ENCODE measurements at regions not wholly inside any gene's neighbourhood (a gene's known extent, or its start where the extent isn't known, plus 50 kb on each side); places are given as distances from the start of the nearest gene placed in this dataset.

GRCh38 chr14:77985211-77985615 lies 185.0 kb upstream of the NRXN3 start:
- Histone ChIP-seq H3K36me3 (ENCODE audit: control insufficient read depth in 5 of 5, insufficient read depth in 5 of 5, low read length in 5 of 5) (no peaks in the 10 kb centered on the region), H3K9ac (ENCODE audit: low read length in 5 of 5) (no peak overlapping the region), H3K9me3 (ENCODE audit: control insufficient read depth in 5 of 5, low read length in 5 of 5) (no peaks in the 10 kb centered on the region), H3K4me3 (ENCODE audit: low read depth in 1 of 5, low read length in 5 of 5) (no peak overlapping the region), H3K27me3 (ENCODE audit: control insufficient read depth in 5 of 5, insufficient read depth in 4 of 5, low read length in 5 of 5) (peaks cover 0 to 3% (median 0%) of the 10 kb centered on the region in 5 donors), H3K27ac (ENCODE audit: low read depth, low read length) (no peak overlapping the region), H3K4me1 (ENCODE audit: control insufficient read depth in 5 of 5, insufficient read depth in 5 of 5, low read length in 5 of 5) (peaks cover 7 to 38% (median 35%) of the 10 kb centered on the region in 5 donors)

- Histone ChIP-seq H3K27ac (ENCODE audit: low read depth, low read length) (no peak overlapping the region), H3K27me3 (ENCODE audit: control insufficient read depth in 5 of 5, insufficient read depth in 4 of 5, low read length in 5 of 5) (no peaks in the 10 kb centered on the region), H3K4me3 (ENCODE audit: low read depth in 1 of 5, low read length in 5 of 5) (no peak overlapping the region), H3K9ac (ENCODE audit: low read length in 5 of 5) (no peak overlapping the region), H3K9me3 (ENCODE audit: control insufficient read depth in 5 of 5, low read length in 5 of 5) (no peaks in the 10 kb centered on the region), H3K4me1 (ENCODE audit: control insufficient read depth in 5 of 5, insufficient read depth in 5 of 5, low read length in 5 of 5) (peaks cover 7 to 29% (median 24%) of the 10 kb centered on the region in 5 donors), H3K36me3 (ENCODE audit: control insufficient read depth in 5 of 5, insufficient read depth in 5 of 5, low read length in 5 of 5) (no peaks in the 10 kb centered on the region)
Measured at GRCh38 chr14:77986773-77987172, 183.4 kb upstream of the NRXN3 start.

GRCh38 chr14:77988096-77988870 lies 181.9 kb upstream of the NRXN3 start:
- Histone ChIP-seq H3K9ac (ENCODE audit: low read length in 5 of 5) (peak overlapping the region in 1 of 5 donors; percentile 37), H3K27me3 (ENCODE audit: control insufficient read depth in 5 of 5, insufficient read depth in 4 of 5, low read length in 5 of 5) (no peaks in the 10 kb centered on the region), H3K4me3 (ENCODE audit: low read depth in 1 of 5, low read length in 5 of 5) (no peak overlapping the region), H3K27ac (ENCODE audit: low read depth, low read length) (peak overlapping the region; percentile 89), H3K4me1 (ENCODE audit: control insufficient read depth in 5 of 5, insufficient read depth in 5 of 5, low read length in 5 of 5) (peaks cover 7 to 29% (median 24%) of the 10 kb centered on the region in 5 donors), H3K36me3 (ENCODE audit: control insufficient read depth in 5 of 5, insufficient read depth in 5 of 5, low read length in 5 of 5) (no peaks in the 10 kb centered on the region), H3K9me3 (ENCODE audit: control insufficient read depth in 5 of 5, low read length in 5 of 5) (no peaks in the 10 kb centered on the region)

DNA sequence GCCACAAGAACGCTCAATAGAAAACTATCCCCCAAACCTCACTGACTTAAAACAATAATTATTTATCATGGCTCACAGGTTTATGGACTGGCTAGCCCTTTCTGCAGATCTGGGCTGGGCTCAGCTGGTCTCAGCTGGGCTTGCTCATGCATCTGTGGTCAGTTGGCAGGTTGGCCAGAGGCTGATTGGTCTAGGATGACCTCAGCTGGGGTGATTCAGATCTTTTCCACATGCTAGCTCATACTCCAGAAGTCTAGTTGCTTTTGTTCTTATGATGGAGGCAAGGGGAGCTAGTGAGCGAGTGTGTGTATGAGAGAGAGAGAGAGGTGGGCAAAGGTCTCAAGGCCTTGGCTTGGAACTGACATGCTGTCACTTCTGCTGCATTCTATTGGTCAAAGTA lies 181.2 kb upstream of the NRXN3 start:
- peaks cover 7 to 29% (median 24%) of the 10 kb centered on the region in 5 donors for H3K4me1 ChIP-seq (ENCODE audit: control insufficient read depth in 5 of 5, insufficient read depth in 5 of 5, low read length in 5 of 5)
- no peak overlapping the region for H3K4me3 ChIP-seq (ENCODE audit: low read depth in 1 of 5, low read length in 5 of 5)
- H3K27me3 ChIP-seq (ENCODE audit: control insufficient read depth in 5 of 5, insufficient read depth in 4 of 5, low read length in 5 of 5): no peaks in the 10 kb centered on the region
- no peaks in the 10 kb centered on the region for H3K9me3 ChIP-seq (ENCODE audit: control insufficient read depth in 5 of 5, low read length in 5 of 5)
- H3K27ac ChIP-seq (ENCODE audit: low read depth, low read length): peak overlapping the region; percentile 89
- H3K36me3 ChIP-seq (ENCODE audit: control insufficient read depth in 5 of 5, insufficient read depth in 5 of 5, low read length in 5 of 5): no peaks in the 10 kb centered on the region
- peak overlapping the region in 2 of 5 donors; percentile 35 to 37 for H3K9ac ChIP-seq (ENCODE audit: low read length in 5 of 5)

DNA sequence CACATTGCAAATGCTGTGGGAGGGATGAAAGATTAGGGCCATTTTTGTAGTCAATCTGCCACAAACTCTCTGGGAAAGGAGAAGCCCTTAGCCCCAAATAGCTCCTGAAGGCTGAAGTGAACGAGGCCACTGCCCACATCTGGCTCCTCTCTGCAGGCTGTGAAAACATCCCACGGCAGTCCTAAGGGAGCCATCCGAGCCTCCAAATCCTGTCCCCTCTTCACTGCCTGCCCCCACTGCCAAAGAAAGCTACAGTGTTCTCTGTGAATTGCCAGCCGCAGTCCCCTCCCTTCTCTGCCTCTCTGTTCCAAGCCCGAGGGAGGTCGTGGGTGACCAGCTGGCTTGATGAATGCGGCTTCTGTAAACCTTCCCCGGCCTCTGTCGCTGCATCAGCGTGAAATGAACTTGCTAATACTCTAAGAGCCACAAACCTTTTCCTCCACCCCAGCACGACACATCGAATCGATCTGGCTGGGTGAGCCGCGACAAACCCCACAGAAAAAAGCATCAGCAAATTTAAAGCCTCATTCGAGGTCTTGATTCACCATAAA lies 180.7 kb upstream of the NRXN3 start:
- Histone ChIP-seq H3K36me3 (ENCODE audit: control insufficient read depth in 5 of 5, insufficient read depth in 5 of 5, low read length in 5 of 5) (no peaks in the 10 kb centered on the region), H3K4me3 (ENCODE audit: low read depth in 1 of 5, low read length in 5 of 5) (peak overlapping the region in 1 of 5 donors; percentile 22), H3K9ac (ENCODE audit: low read length in 5 of 5) (peak overlapping the region in 2 of 5 donors; percentile 5 to 35), H3K27ac (ENCODE audit: low read depth, low read length) (peak overlapping the region; percentile 89), H3K4me1 (ENCODE audit: control insufficient read depth in 5 of 5, insufficient read depth in 5 of 5, low read length in 5 of 5) (peaks cover 7 to 29% (median 24%) of the 10 kb centered on the region in 5 donors), H3K27me3 (ENCODE audit: control insufficient read depth in 5 of 5, insufficient read depth in 4 of 5, low read length in 5 of 5) (no peaks in the 10 kb centered on the region), H3K9me3 (ENCODE audit: control insufficient read depth in 5 of 5, low read length in 5 of 5) (no peaks in the 10 kb centered on the region)

DNA sequence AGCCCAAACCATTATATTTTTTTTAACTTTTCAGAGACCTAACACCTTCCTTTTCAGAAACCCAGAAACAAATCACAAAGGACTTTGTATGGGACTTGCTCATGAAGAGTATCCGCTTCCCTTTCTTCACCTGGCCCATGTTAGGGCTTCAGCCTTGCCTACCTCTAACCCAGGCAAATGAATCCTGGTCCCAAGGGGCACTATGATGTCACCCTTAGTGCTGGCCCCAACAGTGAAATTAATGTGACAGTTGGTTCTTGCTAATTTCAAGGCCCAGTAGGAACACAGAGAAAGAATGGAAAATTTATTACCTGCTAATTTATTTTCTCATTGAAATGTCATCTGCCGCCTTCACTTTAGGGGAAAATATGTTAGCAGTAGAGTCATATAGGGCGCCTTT lies 179.8 kb upstream of the NRXN3 start:
- Histone ChIP-seq H3K9me3 (ENCODE audit: control insufficient read depth in 5 of 5, low read length in 5 of 5) (no peaks in the 10 kb centered on the region), H3K4me1 (ENCODE audit: control insufficient read depth in 5 of 5, insufficient read depth in 5 of 5, low read length in 5 of 5) (peaks cover 7 to 25% (median 24%) of the 10 kb centered on the region in 5 donors), H3K27me3 (ENCODE audit: control insufficient read depth in 5 of 5, insufficient read depth in 4 of 5, low read length in 5 of 5) (no peaks in the 10 kb centered on the region), H3K4me3 (ENCODE audit: low read depth in 1 of 5, low read length in 5 of 5) (no peak overlapping the region), H3K36me3 (ENCODE audit: control insufficient read depth in 5 of 5, insufficient read depth in 5 of 5, low read length in 5 of 5) (no peaks in the 10 kb centered on the region), H3K9ac (ENCODE audit: low read length in 5 of 5) (no peak overlapping the region), H3K27ac (ENCODE audit: low read depth, low read length) (peak overlapping the region; percentile 89)

- H3K4me3 ChIP-seq (ENCODE audit: low read depth in 1 of 5, low read length in 5 of 5): no peak overlapping the region
- H3K36me3 ChIP-seq (ENCODE audit: control insufficient read depth in 5 of 5, insufficient read depth in 5 of 5, low read length in 5 of 5): no peaks in the 10 kb centered on the region
- H3K9me3 ChIP-seq (ENCODE audit: control insufficient read depth in 5 of 5, low read length in 5 of 5): no peaks in the 10 kb centered on the region
- no peak overlapping the region for H3K27ac ChIP-seq (ENCODE audit: low read depth, low read length)
- H3K27me3 ChIP-seq (ENCODE audit: control insufficient read depth in 5 of 5, insufficient read depth in 4 of 5, low read length in 5 of 5): no peaks in the 10 kb centered on the region
- peaks cover 7 to 25% (median 24%) of the 10 kb centered on the region in 5 donors for H3K4me1 ChIP-seq (ENCODE audit: control insufficient read depth in 5 of 5, insufficient read depth in 5 of 5, low read length in 5 of 5)
- no peak overlapping the region for H3K9ac ChIP-seq (ENCODE audit: low read length in 5 of 5)
Measured at GRCh38 chr14:77991128-77991772, 178.9 kb upstream of the NRXN3 start.

- Histone ChIP-seq H3K4me3 (ENCODE audit: low read depth in 1 of 5, low read length in 5 of 5) (no peak overlapping the region), H3K36me3 (ENCODE audit: control insufficient read depth in 5 of 5, insufficient read depth in 5 of 5, low read length in 5 of 5) (no peaks in the 10 kb centered on the region), H3K9me3 (ENCODE audit: control insufficient read depth in 5 of 5, low read length in 5 of 5) (peaks cover 2 to 12% (median 3%) of the 10 kb centered on the region in 5 donors), H3K4me1 (ENCODE audit: control insufficient read depth in 5 of 5, insufficient read depth in 5 of 5, low read length in 5 of 5) (peaks cover 0 to 5% (median 3%) of the 10 kb centered on the region in 5 donors), H3K9ac (ENCODE audit: low read length in 5 of 5) (no peak overlapping the region), H3K27ac (ENCODE audit: low read depth, low read length) (no peak overlapping the region), H3K27me3 (ENCODE audit: control insufficient read depth in 5 of 5, insufficient read depth in 4 of 5, low read length in 5 of 5) (peaks cover 0 to 1% (median 0%) of the 10 kb centered on the region in 5 donors)
Measured at GRCh38 chr14:78005325-78005724, 164.8 kb upstream of the NRXN3 start.

GRCh38 chr14:78007160-78007559 lies 163.0 kb upstream of the NRXN3 start:
- peaks cover 2 to 6% (median 3%) of the 10 kb centered on the region in 5 donors for H3K9me3 ChIP-seq (ENCODE audit: control insufficient read depth in 5 of 5, low read length in 5 of 5)
- H3K4me1 ChIP-seq (ENCODE audit: control insufficient read depth in 5 of 5, insufficient read depth in 5 of 5, low read length in 5 of 5): peaks cover 0 to 5% (median 3%) of the 10 kb centered on the region in 5 donors
- no peak overlapping the region for H3K9ac ChIP-seq (ENCODE audit: low read length in 5 of 5)
- no peak overlapping the region for H3K4me3 ChIP-seq (ENCODE audit: low read depth in 1 of 5, low read length in 5 of 5)
- no peak overlapping the region for H3K27ac ChIP-seq (ENCODE audit: low read depth, low read length)
- H3K36me3 ChIP-seq (ENCODE audit: control insufficient read depth in 5 of 5, insufficient read depth in 5 of 5, low read length in 5 of 5): no peaks in the 10 kb centered on the region
- peaks cover 0 to 5% (median 0%) of the 10 kb centered on the region in 5 donors for H3K27me3 ChIP-seq (ENCODE audit: control insufficient read depth in 5 of 5, insufficient read depth in 4 of 5, low read length in 5 of 5)

- Histone ChIP-seq H3K27ac (ENCODE audit: low read depth, low read length) (no peak overlapping the region), H3K9me3 (ENCODE audit: control insufficient read depth in 5 of 5, low read length in 5 of 5) (peaks cover 0 to 6% (median 0%) of the 10 kb centered on the region in 5 donors), H3K27me3 (ENCODE audit: control insufficient read depth in 5 of 5, insufficient read depth in 4 of 5, low read length in 5 of 5) (peaks cover 0 to 5% (median 0%) of the 10 kb centered on the region in 5 donors), H3K4me3 (ENCODE audit: low read depth in 1 of 5, low read length in 5 of 5) (no peak overlapping the region), H3K36me3 (ENCODE audit: control insufficient read depth in 5 of 5, insufficient read depth in 5 of 5, low read length in 5 of 5) (no peaks in the 10 kb centered on the region), H3K4me1 (ENCODE audit: control insufficient read depth in 5 of 5, insufficient read depth in 5 of 5, low read length in 5 of 5) (peaks cover 0 to 5% (median 3%) of the 10 kb centered on the region in 5 donors), H3K9ac (ENCODE audit: low read length in 5 of 5) (no peak overlapping the region)
Measured at GRCh38 chr14:78010688-78011087, 159.5 kb upstream of the NRXN3 start.
